H1 (cell line): ENCODE measurements at regions not wholly inside any gene's neighbourhood (a gene's known extent, or its start where the extent isn't known, plus 50 kb on each side); places are given as distances from the start of the nearest gene placed in this dataset.

Experiments
- CTCF ChIA-PET: fragments of 300-600 bp; sonication (Branson Sonifier 250); formaldehyde crosslinking; loops from one replicate; lab custom pipeline; 2021; ENCODE audit not compliant: partially characterized antibody; lab: Charles Lee
- POLR2A ChIA-PET: fragments of 300-600 bp; sonication (Branson Sonifier 250); formaldehyde crosslinking; loops from one replicate; lab custom pipeline; 2021; ENCODE audit warnings: inconsistent platforms; ENCODE audit not compliant: partially characterized antibody; lab: Charles Lee
- DNase-seq, 2 experiments: peaks; one replicate each; pipeline versions ENCODE4 v3.0.0 to v3.0.0-alpha.2; 2010 to 2022; ENCODE audit warnings: low spot score in 2 of 2, low read depth in 1 of 2, mixed read lengths in 1 of 2
- FAIRE-seq: peaks from 2 replicates; lab custom pipeline; 2011; peaks lifted over from hg19 to GRCh38; lab: Jason Lieb, UNC
- H2AFZ ChIP-seq: 2 replicates; pipeline ENCODE4 v1.8.1; 2012; ENCODE audit warnings: low read length, inconsistent platforms
- H2AK5ac ChIP-seq: 2 replicates; pipeline ENCODE4 v1.6.1; 2013; ENCODE audit warnings: low read depth, low read length
- H2BK120ac ChIP-seq: replicated peaks from 2 replicates; pipeline ENCODE3; 2013; ENCODE audit warnings: low read depth, low read length, inconsistent platforms
- H2BK12ac ChIP-seq: 2 replicates; pipeline ENCODE4 v1.6.1; 2013; ENCODE audit warnings: low read depth, low read length
- H2BK15ac ChIP-seq: 2 replicates; pipeline ENCODE4 v1.6.1; 2013; ENCODE audit warnings: low read length
- H2BK20ac ChIP-seq: 2 replicates; pipeline ENCODE4 v1.6.1; 2013; ENCODE audit warnings: low read length
- H2BK5ac ChIP-seq: 2 replicates; pipeline ENCODE4 v1.6.1; 2013; ENCODE audit warnings: low read depth, low read length
- H3K14ac ChIP-seq: 2 replicates; pipeline ENCODE4 v1.6.1; 2013; ENCODE audit warnings: inconsistent platforms; ENCODE audit not compliant: insufficient read length
- H3K18ac ChIP-seq: 2 replicates; pipeline ENCODE4 v1.6.1; 2013; ENCODE audit warnings: low read length; ENCODE audit errors: extremely low read depth
- H3K23ac ChIP-seq: 2 replicates; pipeline ENCODE4 v1.6.1; 2013; ENCODE audit warnings: inconsistent platforms; ENCODE audit not compliant: insufficient read length
- H3K23me2 ChIP-seq: 2 replicates; pipeline ENCODE4 v1.6.1; 2013; ENCODE audit warnings: low read depth, low read length
- H3K27ac ChIP-seq: 2 replicates; pipeline ENCODE4 v1.6.1; 2011; ENCODE audit warnings: low read depth, low read length, inconsistent platforms
- H3K27me3 ChIP-seq, 4 experiments: replicated peaks in 1 of 4; 1 replicate in 1 of 4; 2 replicates in 3 of 4; pipeline versions ENCODE4 v1.6.1 to v1.8.1; 2011 to 2013; ENCODE audit warnings: low read length in 3 of 4, mild to moderate bottlenecking in 3 of 4, inconsistent platforms in 2 of 4, mixed read lengths in 2 of 4, moderate library complexity in 1 of 4; ENCODE audit not compliant: control insufficient read depth in 3 of 4, insufficient read depth in 3 of 4; ENCODE audit errors: extremely low read depth in 1 of 4
- H3K36me3 ChIP-seq, 4 experiments: 2 replicates each; pipeline versions ENCODE4 v1.6.1 to v1.8.1; 2011 to 2013; ENCODE audit warnings: mild to moderate bottlenecking in 4 of 4, low read length in 3 of 4, moderate library complexity in 2 of 4, control low read depth in 1 of 4, inconsistent platforms in 1 of 4; ENCODE audit not compliant: insufficient read depth in 4 of 4, control insufficient read depth in 2 of 4
- H3K4ac ChIP-seq: replicated peaks from 2 replicates; pipeline ENCODE3; 2013; ENCODE audit warnings: low read length, low read depth, mixed read lengths, inconsistent platforms; ENCODE audit not compliant: insufficient read length
- H3K4me1 ChIP-seq, 4 experiments: replicated peaks in 1 of 4; 1 replicate in 1 of 4; 2 replicates in 3 of 4; pipeline versions ENCODE4 v1.6.1 to v1.8.1; 2011 to 2013; ENCODE audit warnings: low read length in 3 of 4, inconsistent platforms in 2 of 4, mixed read lengths in 1 of 4; ENCODE audit not compliant: insufficient read depth in 4 of 4, control insufficient read depth in 3 of 4
- H3K4me2 ChIP-seq, 2 experiments: 2 replicates each; pipeline versions ENCODE4 v1.6.1 to v1.8.1; 2011 to 2013; ENCODE audit warnings: low read depth in 2 of 2, low read length in 2 of 2, control low read depth in 1 of 2, inconsistent platforms in 1 of 2, mild to moderate bottlenecking in 1 of 2; ENCODE audit not compliant: insufficient read depth in 1 of 2
- H3K4me3 ChIP-seq, 4 experiments: fragments of 200-600, 300-600 bp in 1 of 4; sonication (generic), shearing (Covaris generic), sonication (Bioruptor Twin) in 1 of 4; 2 replicates each; pipeline versions ENCODE4 v1.5.1 to v1.8.1; 2011 to 2016; ENCODE audit warnings: low read length in 4 of 4, low read depth in 3 of 4, control low read depth in 2 of 4, inconsistent platforms in 2 of 4, mild to moderate bottlenecking in 2 of 4, mixed read lengths in 1 of 4, moderate library complexity in 1 of 4; ENCODE audit not compliant: insufficient read depth in 2 of 4; ENCODE audit errors: extremely low read depth in 1 of 4
- H3K56ac ChIP-seq: replicated peaks from 2 replicates; pipeline ENCODE3; 2013; ENCODE audit warnings: low read depth, mild to moderate bottlenecking, mixed read lengths, low read length, inconsistent platforms; ENCODE audit not compliant: insufficient read length
- H3K79me1 ChIP-seq: 2 replicates; pipeline ENCODE4 v1.6.1; 2013; ENCODE audit warnings: low read depth, low read length, control low read depth
- H3K79me2 ChIP-seq, 2 experiments: 2 replicates each; pipeline versions ENCODE4 v1.6.1 to v1.8.1; 2012 to 2013; ENCODE audit warnings: low read length in 2 of 2, mild to moderate bottlenecking in 2 of 2, inconsistent platforms in 1 of 2; ENCODE audit not compliant: insufficient read depth in 2 of 2, control insufficient read depth in 1 of 2
- H3K9ac ChIP-seq, 4 experiments: replicated peaks in 1 of 4; 1 replicate in 1 of 4; 2 replicates in 3 of 4; pipeline versions ENCODE4 v1.6.1 to v1.8.1; 2011 to 2013; ENCODE audit warnings: low read depth in 3 of 4, low read length in 3 of 4, control low read depth in 2 of 4, mild to moderate bottlenecking in 2 of 4, moderate library complexity in 2 of 4, inconsistent platforms in 1 of 4; ENCODE audit errors: extremely low read depth in 1 of 4
- H3K9me3 ChIP-seq, 2 experiments: 2 replicates each; pipeline versions ENCODE4 v1.6.1 to v1.8.1; 2012 to 2013; ENCODE audit warnings: mild to moderate bottlenecking in 2 of 2, moderate library complexity in 2 of 2, control low read depth in 1 of 2, inconsistent platforms in 1 of 2, low read depth in 1 of 2, low read length in 1 of 2, mixed read lengths in 1 of 2; ENCODE audit not compliant: insufficient read depth in 2 of 2
- H4K20me1 ChIP-seq, 2 experiments: replicated peaks in 1 of 2; 2 replicates each; pipeline versions ENCODE3 to v1.8.1; 2011 to 2013; ENCODE audit warnings: inconsistent platforms in 2 of 2, low read length in 2 of 2, mild to moderate bottlenecking in 1 of 2; ENCODE audit not compliant: insufficient read depth in 2 of 2, control insufficient read depth in 1 of 2
- H4K5ac ChIP-seq: 2 replicates; pipeline ENCODE4 v1.6.1; 2013; ENCODE audit warnings: low read length, low read depth, mixed read lengths, inconsistent platforms; ENCODE audit not compliant: insufficient read length
- H4K8ac ChIP-seq: 2 replicates; pipeline ENCODE4 v1.8.0; 2013; ENCODE audit warnings: mild to moderate bottlenecking, moderate library complexity, low read length, inconsistent platforms; ENCODE audit not compliant: insufficient read depth; ENCODE audit errors: extremely low read depth
- H4K91ac ChIP-seq: replicated peaks from 2 replicates; pipeline ENCODE3; 2013; ENCODE audit warnings: low read length, mixed read lengths, inconsistent platforms; ENCODE audit not compliant: insufficient read length
- BRCA1 ChIP-seq: IDR thresholded peaks from 2 replicates; pipeline ENCODE4 v1.6.1; 2012; ENCODE audit warnings: low read depth, low read length, improper control_type of control experiment
- CBX8 ChIP-seq: fragments of 300-800, 300-1000 bp; sonication (generic); IDR thresholded peaks from 2 replicates; pipeline ENCODE4 v1.7.1; 2016; ENCODE audit warnings: low read depth, low read length, borderline replicate concordance
- HDAC2 ChIP-seq, 2 experiments: fragments of 300-600 bp in 1 of 2; sonication (generic) in 1 of 2; IDR thresholded peaks; 2 replicates each; pipeline ENCODE4 v1.6.1; 2011 to 2012; ENCODE audit warnings: low read depth in 2 of 2, low read length in 2 of 2, mild to moderate bottlenecking in 2 of 2, moderate library complexity in 2 of 2, borderline replicate concordance in 1 of 2, inconsistent platforms in 1 of 2
- HDAC6 ChIP-seq: IDR thresholded peaks from one replicate; pipeline ENCODE4 v1.7.1; 2012; ENCODE audit warnings: low read depth, mild to moderate bottlenecking, inconsistent platforms, low read length, moderate library complexity
- PHF8 ChIP-seq: fragments of 200-600 bp; sonication (generic); conservative IDR thresholded peaks from 2 replicates; pipeline ENCODE4 v1.7.1; 2012; ENCODE audit warnings: low read depth, mild to moderate bottlenecking, inconsistent platforms, low read length, moderate library complexity
- POLR2AphosphoS5 ChIP-seq: IDR thresholded peaks from 2 replicates; pipeline ENCODE4 v1.6.1; 2011; ENCODE audit warnings: low read depth, low read length
- POU5F1 ChIP-seq: IDR thresholded peaks from 2 replicates; pipeline ENCODE4 v1.6.1; 2011; ENCODE audit warnings: low read depth, mild to moderate bottlenecking, low read length, moderate library complexity
- SIN3A ChIP-seq, 2 experiments: IDR thresholded peaks in 1 of 2; conservative IDR thresholded peaks in 1 of 2; 2 replicates each; pipeline ENCODE4 v1.6.1; 2011 to 2012; ENCODE audit warnings: low read length in 2 of 2, improper control_type of control experiment in 1 of 2, low read depth in 1 of 2, mild to moderate bottlenecking in 1 of 2
- SP2 ChIP-seq: IDR thresholded peaks from 2 replicates; pipeline ENCODE4 v1.6.1; 2012; ENCODE audit warnings: mild to moderate bottlenecking, low read length, inconsistent platforms
- SRF ChIP-seq: IDR thresholded peaks from 2 replicates; pipeline ENCODE4 v1.6.1; 2011; ENCODE audit warnings: mild to moderate bottlenecking, low read depth, low read length, moderate library complexity
- ZNF274 ChIP-seq: IDR thresholded peaks from 2 replicates; pipeline ENCODE4 v1.7.0; 2012; ENCODE audit warnings: low read length, borderline replicate concordance; ENCODE audit errors: extremely low read depth
- WGBS, 2 experiments: shearing (Covaris generic) in 1 of 2; methylation state at CpG; one replicate each; pipeline versions ENCODE4 v1.1.6 to v1.1.7; 2013 to 2015; ENCODE audit warnings: low lambda C conversion rate in 2 of 2, mixed read lengths in 2 of 2, inconsistent platforms in 1 of 2, low coverage in 1 of 2, missing lambda C conversion rate in 1 of 2; ENCODE audit not compliant: insufficient replicate concordance in 2 of 2, insufficient coverage in 1 of 2, insufficient read length in 1 of 2; ENCODE audit errors: extremely low coverage in 1 of 2, missing lambda C conversion rate in 1 of 2; 5-methylcytosine and 5-hydroxymethylcytosine counted together
- TF ChIP-seq, protein P1 (sequence below): IDR thresholded peaks from 2 replicates; pipeline ENCODE4 v1.6.1; 2011; ENCODE audit warnings: low read depth, mild to moderate bottlenecking, low read length; ENCODE audit not compliant: insufficient read depth

DNA sequence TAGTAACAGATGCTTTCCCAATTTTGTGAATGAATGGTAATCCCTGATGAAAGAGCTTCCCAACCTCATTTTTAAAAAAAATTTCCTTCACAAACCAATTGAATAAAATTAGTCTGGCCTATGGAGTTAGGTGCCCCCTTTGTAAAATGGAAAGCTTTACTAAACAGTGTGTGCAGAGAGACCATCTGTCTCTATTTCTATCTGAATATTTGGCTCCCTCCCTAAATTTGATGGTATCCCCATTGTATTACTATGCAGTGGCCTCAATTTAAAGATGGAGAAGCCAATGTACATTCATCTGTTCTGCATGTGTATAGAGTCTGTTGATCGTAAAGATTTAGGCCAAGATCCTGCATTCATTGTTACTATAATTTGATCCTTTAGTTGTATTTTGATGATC is 397.7 kb upstream of the RGS6 start:
- Histone ChIP-seq H4K5ac (no peak overlapping the region), H3K4me3 (no peak overlapping the region), H3K79me1 (no peaks in the 10 kb centered on the region), H3K9me3 (no peaks in the 10 kb centered on the region), H2AFZ (no peak overlapping the region), H2AK5ac (no peak overlapping the region), H3K4me1 (peaks cover 0 to 8% (median 3%) of the 10 kb centered on the region in 4 experiments; a peak in 3 of 7 replicates), H3K27ac (no peak overlapping the region), H3K4ac (no peak overlapping the region), H3K4me2 (no peak overlapping the region), H4K91ac (no peak overlapping the region), H2BK12ac (no peak overlapping the region), H2BK120ac (no peak overlapping the region), H3K23me2 (no peaks in the 10 kb centered on the region), H4K20me1 (peaks cover 0 to 2% of the 10 kb centered on the region in 2 experiments), H3K79me2 (peaks cover 0 to 29% of the 10 kb centered on the region in 2 experiments; a peak in 1 of 4 replicates), H3K14ac (no peak overlapping the region), H2BK15ac (no peak overlapping the region), H2BK5ac (no peak overlapping the region), H3K23ac (no peak overlapping the region), H3K18ac (no peak overlapping the region), H4K8ac (no peak overlapping the region), H3K36me3 (no peaks in the 10 kb centered on the region), H3K27me3 (no peaks in the 10 kb centered on the region), H3K9ac (no peak overlapping the region), H2BK20ac (no peak overlapping the region), H3K56ac (no peak overlapping the region)
- 87% methylated on average over 1 of the region's 1 CpG; no CpG with 5 or more reads in 1 of the 2 experiments for WGBS, 2 experiments
- TF ChIP-seq HDAC6 (no peak), CBX8 (no peak), ZNF274 (no peak), POLR2AphosphoS5 (no peak), SIN3A (conservative IDR thresholded peaks at IDR 0.05 in 1 of 2, IDR thresholded peaks at IDR 0.05 in 1 of 2; ENCODE audit: low read depth in 1 of 2, low read length in 2 of 2) (no peak), SRF (no peak), SP2 (no peak), POU5F1 (no peak), PHF8 (no peak), BRCA1 (no peak), HDAC2 (IDR thresholded peaks at IDR 0.05; ENCODE audit: borderline replicate concordance in 1 of 2, low read depth in 2 of 2, low read length in 2 of 2) (no peak)
- TF ChIP-seq, protein P1, sequence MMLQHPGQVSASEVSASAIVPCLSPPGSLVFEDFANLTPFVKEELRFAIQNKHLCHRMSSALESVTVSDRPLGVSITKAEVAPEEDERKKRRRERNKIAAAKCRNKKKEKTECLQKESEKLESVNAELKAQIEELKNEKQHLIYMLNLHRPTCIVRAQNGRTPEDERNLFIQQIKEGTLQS = no peak
- CTCF ChIA-PET = no interaction called here
- POLR2A ChIA-PET = no interaction called here
- FAIRE-seq (no peak), DNase-seq (no peak)
